GM19043 (cell line): ENCODE measurements at regions not wholly inside any gene's neighbourhood (a gene's known extent, or its start where the extent isn't known, plus 50 kb on each side); places are given as distances from the start of the nearest gene placed in this dataset.

Source experiments
- ATAC-seq: cut with Tn5 transposase; IDR thresholded peaks from one replicate; pipeline ENCODE4 v1.9.1; 2021; ENCODE audit warnings: low read depth; ENCODE audit not compliant: unreplicated experiment

DNA sequence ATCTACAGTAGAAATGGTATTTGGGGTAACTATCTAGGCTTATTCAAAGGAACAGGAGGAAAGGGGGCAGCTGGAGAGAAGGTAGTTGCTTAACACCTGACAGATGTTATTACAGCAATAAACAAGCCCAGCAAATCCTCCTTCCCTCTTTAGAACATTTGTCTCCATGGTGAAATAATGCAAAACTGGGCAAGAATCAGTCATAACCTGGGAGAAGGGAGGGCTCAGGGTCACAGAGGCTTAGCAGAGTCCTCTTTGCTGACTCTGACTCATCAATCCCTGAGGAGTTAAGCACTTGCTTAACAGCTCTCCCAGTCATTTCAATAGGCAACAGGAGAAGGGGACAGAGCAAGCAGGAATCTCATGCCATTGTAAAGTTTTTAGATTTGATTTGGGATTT lies 230.3 kb downstream of the IBTK start:
- ATAC-seq, result no peak

DNA sequence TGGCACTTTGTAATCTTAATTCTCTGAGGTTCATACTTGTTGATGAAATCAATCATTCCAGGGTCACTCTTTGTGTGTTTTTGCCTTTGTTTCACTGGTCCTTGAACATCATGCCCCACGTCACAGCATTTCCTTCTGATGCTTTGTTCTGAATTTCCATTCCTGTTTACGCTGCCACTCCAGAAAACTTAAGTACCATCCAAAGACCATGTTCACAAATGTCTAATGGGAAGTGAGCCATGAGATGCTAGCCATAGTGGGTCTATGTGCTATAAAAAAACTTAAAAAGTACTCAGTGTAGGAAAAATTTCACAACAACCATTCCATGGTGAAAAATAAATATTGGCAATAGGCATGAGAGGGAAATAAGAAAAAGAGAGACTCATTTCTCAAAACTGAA lies 232.0 kb downstream of the IBTK start:
- ATAC-seq, result no peak

DNA sequence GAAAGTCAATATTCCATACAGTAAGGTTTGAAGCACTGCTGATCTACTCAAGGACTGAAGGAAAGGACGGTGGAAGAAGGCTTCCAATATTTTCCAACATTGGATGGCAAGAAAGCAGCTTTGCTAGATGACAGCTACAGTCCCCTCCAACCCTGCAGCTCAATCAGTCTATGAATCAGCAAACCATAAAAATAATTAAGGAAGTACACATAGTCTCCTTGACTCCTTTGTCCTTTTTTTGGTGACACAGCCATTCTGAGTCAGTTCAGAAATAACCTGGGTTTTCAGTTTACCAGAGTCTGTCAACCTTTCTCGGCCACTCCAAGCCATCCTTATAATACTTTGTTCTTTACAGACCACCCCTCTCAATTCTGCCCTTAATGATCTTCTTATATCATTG lies 232.5 kb downstream of the IBTK start:
- no peak for ATAC-seq

GRCh38 chr6:82013561-82014530 lies 233.7 kb downstream of the IBTK start:
- no peak for ATAC-seq

DNA sequence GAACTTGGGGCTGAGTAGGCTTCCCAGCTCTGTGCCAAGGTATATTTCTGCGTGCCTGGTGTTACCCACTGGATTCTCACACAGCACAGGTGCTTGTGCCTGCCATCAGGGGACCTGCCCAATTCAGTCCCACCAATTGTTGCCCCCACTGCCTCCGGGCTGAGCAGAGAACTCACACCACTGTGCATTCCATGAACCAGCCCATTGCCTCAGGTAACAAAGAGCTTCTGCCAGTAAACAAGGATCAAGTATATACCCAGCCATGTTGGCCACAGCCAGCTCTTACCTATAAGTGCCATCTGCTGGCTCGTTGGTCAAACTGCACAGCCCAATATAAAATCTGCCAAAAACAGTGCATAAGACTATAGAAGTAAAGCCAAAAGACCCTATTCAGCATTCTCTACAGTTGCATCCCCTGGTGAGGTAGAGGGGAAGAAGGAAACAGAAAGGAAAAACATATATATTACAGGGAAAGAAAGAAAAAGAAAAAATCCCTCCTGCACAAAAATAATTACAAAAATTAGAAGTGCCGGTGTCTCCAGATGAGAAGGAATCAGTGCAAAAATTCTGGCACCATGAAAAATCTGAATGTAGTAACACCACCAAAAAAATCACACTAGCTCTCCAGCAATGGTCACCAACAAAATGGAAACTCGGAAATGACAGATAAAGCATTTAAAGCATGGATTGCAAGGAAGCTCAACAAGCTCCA lies 241.4 kb downstream of the IBTK start:
- peak; percentile 79 for ATAC-seq

DNA sequence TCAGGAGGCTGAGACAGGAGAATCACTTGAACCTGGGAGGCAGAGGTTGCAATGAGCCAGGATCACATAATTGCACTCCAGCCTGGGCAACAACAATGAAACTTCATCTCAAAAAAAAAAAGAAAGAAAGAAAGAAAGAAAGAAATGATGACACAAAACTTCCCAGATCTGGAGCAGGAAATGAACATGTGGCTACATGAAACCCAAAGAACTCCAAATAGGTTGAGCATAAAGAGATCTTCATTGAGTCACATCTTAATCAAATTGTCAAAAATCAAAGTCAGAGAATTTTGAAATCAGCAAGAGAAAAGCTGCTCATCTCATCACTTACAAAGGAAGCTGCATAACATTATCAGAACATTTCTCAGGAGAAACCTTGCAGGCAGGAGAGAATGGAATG lies 247.0 kb downstream of the IBTK start:
- no peak for ATAC-seq

DNA sequence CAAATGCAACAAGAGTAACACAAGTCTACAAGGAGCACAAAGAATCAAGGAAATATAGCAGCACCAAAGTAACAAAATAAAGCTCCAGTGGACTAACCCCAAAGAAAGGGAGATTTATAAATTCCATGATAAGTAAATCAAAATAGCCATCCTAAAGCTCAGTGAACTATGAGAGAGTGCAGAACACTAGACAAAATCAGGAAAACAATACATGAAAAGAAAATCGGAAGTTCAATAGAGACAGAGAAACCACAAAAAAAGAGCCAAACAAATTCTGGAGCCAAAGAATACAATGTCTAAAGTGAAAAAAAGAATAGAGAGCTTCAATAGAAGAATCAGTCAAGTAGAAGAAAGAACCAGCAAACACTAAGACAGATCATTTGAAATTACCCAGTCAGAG lies 247.3 kb upstream of the TENT5A start:
- ATAC-seq, result no peak

GRCh38 chr6:81999270-81999669 lies 246.8 kb upstream of the TENT5A start:
- ATAC-seq, result no peak

DNA sequence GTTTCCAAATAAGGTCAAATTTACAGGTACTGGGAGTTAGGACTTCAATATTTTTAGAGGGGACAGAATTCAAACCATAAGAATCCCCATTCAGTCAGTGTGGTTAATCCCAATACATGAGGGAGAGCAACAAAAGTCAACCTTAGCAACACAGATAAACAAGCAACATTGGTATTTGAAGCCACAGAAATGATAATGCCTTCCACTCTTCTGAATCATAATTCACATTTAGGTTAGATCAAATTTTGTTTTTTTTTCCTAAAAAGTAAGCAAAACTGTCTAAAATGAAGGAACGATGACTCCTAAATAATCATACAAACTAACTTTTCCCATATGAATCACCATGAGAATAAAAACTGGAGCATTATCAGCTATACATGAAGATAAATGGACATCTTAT lies 246.0 kb upstream of the TENT5A start:
- no peak for ATAC-seq

GRCh38 chr6:81997090-81997926 lies 244.8 kb upstream of the TENT5A start:
- ATAC-seq, result peak; percentile 48

DNA sequence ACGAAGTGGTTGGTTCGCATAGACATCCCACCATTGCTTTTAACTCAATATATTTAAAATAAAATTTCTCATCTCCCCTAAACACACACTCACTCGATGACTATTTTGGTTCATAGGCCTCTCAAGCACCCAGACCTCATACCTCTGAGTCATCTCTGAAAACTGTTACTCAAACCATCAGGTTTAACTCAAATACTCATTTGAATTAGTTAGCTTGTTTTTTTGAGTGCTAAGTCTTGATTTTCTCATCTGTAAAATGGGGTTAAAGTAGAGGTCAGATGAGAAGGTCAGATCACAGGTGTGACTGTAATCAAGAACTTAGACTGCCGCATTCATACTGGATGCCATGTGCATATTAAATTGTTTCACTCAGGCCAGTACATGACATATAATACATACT lies 243.9 kb upstream of the TENT5A start:
- no peak for ATAC-seq

DNA sequence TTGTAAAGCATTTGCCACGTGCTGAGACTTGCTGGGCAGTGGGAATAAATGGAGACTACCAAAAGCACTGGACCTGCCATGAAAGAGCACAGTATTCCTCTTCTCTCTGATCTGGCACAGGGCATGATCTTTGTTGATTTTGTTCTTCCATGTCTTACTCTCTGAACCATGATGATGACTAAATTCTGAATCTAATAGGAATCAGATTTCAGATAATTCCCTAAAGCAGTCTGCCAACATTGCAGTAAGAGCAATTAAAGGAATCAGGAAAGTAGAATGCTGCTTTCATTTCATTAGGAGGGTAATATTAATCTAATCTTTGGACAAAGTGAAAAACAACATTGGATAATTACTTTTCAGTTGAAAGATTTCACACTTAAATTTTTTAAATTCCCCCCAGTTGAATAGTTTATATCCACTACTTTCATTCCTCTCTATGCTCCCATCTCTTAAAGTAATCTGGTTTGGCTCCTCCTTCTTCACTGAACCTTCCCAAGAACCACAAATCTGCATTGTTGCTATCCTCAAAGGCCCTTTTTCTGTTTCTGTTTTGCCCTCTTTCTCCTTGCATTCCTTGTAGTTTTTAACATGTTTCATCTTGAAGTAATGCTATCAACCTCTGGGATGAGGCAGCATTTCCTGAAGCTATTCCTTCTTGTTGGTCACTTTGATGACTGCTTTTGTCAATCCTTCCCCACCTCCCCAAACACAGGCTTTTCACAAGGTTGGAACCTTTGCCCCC lies 243.2 kb upstream of the TENT5A start:
- ATAC-seq, result no peak

DNA sequence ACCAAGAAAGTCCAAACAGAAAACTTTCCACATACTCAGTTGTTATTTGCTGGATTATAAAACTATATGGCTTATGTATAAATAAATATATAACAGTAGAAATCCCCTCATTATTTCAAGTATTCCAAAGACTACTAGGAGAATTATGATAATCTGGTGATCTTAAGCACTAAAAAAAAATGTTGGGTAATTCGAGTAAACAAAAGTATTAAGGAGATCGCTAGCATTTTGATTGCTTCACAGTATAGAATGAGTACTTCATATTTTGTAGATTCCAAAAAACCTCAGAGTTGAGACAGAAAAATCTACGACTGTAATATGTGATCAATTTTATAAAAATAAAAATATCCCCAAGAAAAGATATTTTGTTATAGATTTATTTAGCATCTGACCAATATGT lies 236.4 kb upstream of the TENT5A start:
- no peak for ATAC-seq

DNA sequence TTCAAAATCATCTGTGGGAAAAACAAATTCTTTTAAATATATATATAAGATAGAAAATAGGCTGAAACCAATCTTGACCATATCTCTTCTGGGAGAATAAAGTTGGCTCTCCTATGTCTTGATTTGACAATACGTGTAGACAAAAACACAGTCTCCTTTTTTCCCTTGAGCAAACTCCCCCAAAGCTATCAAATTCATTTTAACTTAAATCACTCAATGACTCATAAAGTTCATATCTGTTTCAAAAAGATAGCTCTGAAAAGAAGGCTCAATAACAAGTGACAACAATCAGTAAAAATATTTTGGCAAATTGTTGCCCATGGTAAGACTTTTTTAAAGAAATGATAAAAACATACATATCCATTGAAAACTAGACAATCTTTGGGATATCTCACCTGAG lies 236.0 kb upstream of the TENT5A start:
- no peak for ATAC-seq

- ATAC-seq, result no peak
Measured at GRCh38 chr6:81987293-81987692, 234.8 kb upstream of the TENT5A start.

- ATAC-seq, result no peak
Measured at GRCh38 chr6:81985191-81985590, 232.7 kb upstream of the TENT5A start.

GRCh38 chr6:81984599-81984998 lies 232.1 kb upstream of the TENT5A start:
- no peak for ATAC-seq

DNA sequence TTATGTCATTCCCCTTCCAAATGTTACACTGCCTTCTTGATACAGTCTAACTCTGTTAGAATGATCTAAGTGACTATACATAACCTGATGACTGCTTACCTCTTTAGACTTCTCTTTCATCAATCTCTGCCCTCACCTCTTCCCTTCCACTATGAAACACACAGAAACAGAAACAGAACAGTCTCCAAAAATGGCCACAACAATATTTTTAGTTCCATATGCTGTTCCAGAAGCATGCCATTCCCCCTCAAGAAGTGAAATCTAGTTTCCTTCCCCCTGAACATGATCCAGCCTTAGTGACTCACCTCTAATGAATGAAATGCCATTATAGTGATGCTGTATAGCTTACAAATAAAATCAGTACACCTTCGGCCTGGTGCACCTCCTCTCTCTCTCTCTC lies 229.3 kb upstream of the TENT5A start:
- ATAC-seq, result no peak

- no peak for ATAC-seq
Measured at GRCh38 chr6:81979767-81980166, 227.3 kb upstream of the TENT5A start.

DNA sequence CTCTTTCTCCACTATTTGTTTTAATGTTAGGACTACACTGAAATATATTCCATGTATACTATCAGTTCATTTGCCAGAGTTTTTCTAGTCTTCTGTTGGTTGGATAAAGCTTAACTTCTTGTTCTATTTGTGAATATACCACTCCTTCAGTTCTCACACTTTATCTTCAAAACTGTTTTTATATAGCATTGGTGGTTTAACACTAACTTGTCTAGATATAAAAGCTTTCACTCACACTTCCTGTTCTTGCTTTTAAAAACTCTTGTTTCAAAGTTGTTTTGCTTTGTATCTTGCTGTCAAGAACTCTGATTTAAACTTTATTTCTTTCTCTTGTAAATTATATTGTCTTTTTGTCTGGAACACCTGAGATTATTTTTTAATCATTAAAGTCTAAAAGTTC lies 226.8 kb upstream of the TENT5A start:
- ATAC-seq, result no peak
